PC-9 (cell line): ENCODE measurements at regions not wholly inside any gene's neighbourhood (a gene's known extent, or its start where the extent isn't known, plus 50 kb on each side); places are given as distances from the start of the nearest gene placed in this dataset.

Source experiments
- BruUV-seq: library from RNA; stranded (reverse); fragments of 400-500 nt; replicated peaks from 2 replicates; lab custom pipeline; 2021; lab: Mats Ljungman, UMichigan
- CTCF ChIA-PET: fragments of 300-600 bp; sonication (Branson Sonifier 250); formaldehyde crosslinking; loops from one replicate; lab custom pipeline; 2022; ENCODE audit warnings: antibody characterized with exemption; lab: Charles Lee
- POLR2A ChIA-PET: fragments of 300-600 bp; sonication (Branson Sonifier 250); formaldehyde crosslinking; loops from one replicate; lab custom pipeline; 2022; ENCODE audit warnings: antibody characterized with exemption; ENCODE audit not compliant: unreplicated experiment; lab: Charles Lee
- DNase-seq, 2 experiments: peaks; one replicate each; pipeline versions ENCODE4 v3.0.0 to v3.0.0-alpha.2; 2015 to 2022; ENCODE audit warnings: mixed read lengths in 1 of 2
- H2AFZ ChIP-seq: fragments of 200-600 bp; sonication (generic); 2 replicates; pipeline ENCODE4 v1.8.1; 2017; ENCODE audit warnings: antibody characterized with exemption
- H3F3A ChIP-seq: fragments of 200-600 bp; sonication (generic); 2 replicates; pipeline ENCODE4 v1.8.1; 2017; ENCODE audit warnings: antibody characterized with exemption, mild to moderate bottlenecking, low read depth; ENCODE audit not compliant: insufficient read depth
- H3K27ac ChIP-seq: fragments of 200-600 bp; sonication (generic); 2 replicates; pipeline ENCODE4 v1.6.1; 2016; ENCODE audit warnings: mixed run types
- H3K27me3 ChIP-seq: fragments of 200-600 bp; sonication (generic); 2 replicates; pipeline ENCODE4 v1.6.1; 2016; ENCODE audit warnings: low read depth, mixed run types; ENCODE audit not compliant: insufficient read depth
- H3K36me3 ChIP-seq: fragments of 200-600 bp; sonication (generic); 2 replicates; pipeline ENCODE4 v1.6.1; 2016; ENCODE audit warnings: low read depth, mixed run types
- H3K4me1 ChIP-seq: fragments of 200-600 bp; sonication (generic); replicated peaks from 2 replicates; pipeline ENCODE4 v1.6.1; 2016; ENCODE audit warnings: mixed run types; ENCODE audit not compliant: insufficient read depth
- H3K4me2 ChIP-seq: fragments of 200-600 bp; sonication (generic); 2 replicates; pipeline ENCODE4 v1.6.1; 2017; ENCODE audit warnings: mixed run types
- H3K4me3 ChIP-seq: fragments of 200-600 bp; sonication (generic); 2 replicates; pipeline ENCODE4 v1.6.1; 2016; ENCODE audit warnings: mixed run types
- H3K79me2 ChIP-seq: fragments of 200-600 bp; sonication (generic); 2 replicates; pipeline ENCODE4 v1.6.1; 2017; ENCODE audit warnings: low read depth, mixed run types
- H3K9me2 ChIP-seq: fragments of 200-600 bp; sonication (generic); 2 replicates; pipeline ENCODE4 v1.8.1; 2017; ENCODE audit warnings: mild to moderate bottlenecking; ENCODE audit not compliant: insufficient read depth
- H3K9me3 ChIP-seq: fragments of 200-600 bp; sonication (generic); 2 replicates; pipeline ENCODE4 v1.8.1; 2016; ENCODE audit warnings: low read depth; ENCODE audit not compliant: insufficient read depth
- H4K20me1 ChIP-seq: fragments of 200-600 bp; sonication (generic); 2 replicates; pipeline ENCODE4 v1.8.1; 2017; ENCODE audit not compliant: insufficient read depth
- CTCF ChIP-seq: fragments of 200-600 bp; sonication (generic); conservative IDR thresholded peaks from 2 replicates; pipeline ENCODE4 v1.6.1; 2017; ENCODE audit warnings: mixed run types, antibody characterized with exemption, mild to moderate bottlenecking, moderate library complexity
- EZH2 ChIP-seq: fragments of 200-600 bp; sonication (generic); IDR thresholded peaks from 2 replicates; pipeline ENCODE4 v1.8.0; 2017; ENCODE audit warnings: antibody characterized with exemption, low read depth
- intact Hi-C: fragments of 100-400 bp; cut with micrococcal nuclease; formaldehyde crosslinking; loops from one replicate; pipeline ENCODE4 v1.10.0; 2022; ENCODE audit not compliant: unreplicated experiment

- Histone ChIP-seq H3K27ac (no peak overlapping the region), H3K4me3 (no peak overlapping the region), H3K36me3 (no peaks in the 10 kb centered on the region), H2AFZ (no peak overlapping the region), H3K79me2 (no peaks in the 10 kb centered on the region), H4K20me1 (no peaks in the 10 kb centered on the region), H3K4me2 (no peak overlapping the region), H3K9me3 (no peaks in the 10 kb centered on the region), H3F3A (no peaks in the 10 kb centered on the region), H3K27me3 (no peaks in the 10 kb centered on the region), H3K4me1 (no peaks in the 10 kb centered on the region), H3K9me2 (no peaks in the 10 kb centered on the region)
- intact Hi-C loops: no loop called here
- ChIA-PET POLR2A (no interaction called here), CTCF (no interaction called here)
- no peak for TF ChIP-seq EZH2
- BruUV-seq: no TSS peak
- DNase-seq: no peak
Observed at GRCh38 chr9:108621991-108622855, 233.6 kb downstream of the ACTL7B start.

- no peak overlapping the region for H3K4me2 ChIP-seq
- H2AFZ ChIP-seq: no peak overlapping the region
- H3K4me3 ChIP-seq: no peak overlapping the region
- no peaks in the 10 kb centered on the region for H3K27me3 ChIP-seq
- no peaks in the 10 kb centered on the region for H3K9me3 ChIP-seq
- no peaks in the 10 kb centered on the region for H3K9me2 ChIP-seq
- no peak for DNase-seq
- no TSS peak for BruUV-seq
- POLR2A ChIA-PET: no interaction called here
- CTCF ChIA-PET: no interaction called here
- no peaks in the 10 kb centered on the region for H3K79me2 ChIP-seq
- no peaks in the 10 kb centered on the region for H3K36me3 ChIP-seq
- H3K4me1 ChIP-seq: no peaks in the 10 kb centered on the region
- no peak overlapping the region for H3K27ac ChIP-seq
- no peaks in the 10 kb centered on the region for H3F3A ChIP-seq
- intact Hi-C loops: no loop called here
- no peaks in the 10 kb centered on the region for H4K20me1 ChIP-seq
- TF ChIP-seq EZH2: no peak
- TF ChIP-seq CTCF: no peak
Observed at GRCh38 chr9:108620767-108621166, 235.0 kb downstream of the ACTL7B start.

- H3K79me2 ChIP-seq: no peaks in the 10 kb centered on the region
- H3K9me2 ChIP-seq: no peaks in the 10 kb centered on the region
- no peaks in the 10 kb centered on the region for H4K20me1 ChIP-seq
- H3K36me3 ChIP-seq: no peaks in the 10 kb centered on the region
- no peak overlapping the region for H3K27ac ChIP-seq
- ChIA-PET POLR2A (no interaction called here), CTCF (no interaction called here)
- DNase-seq: no peak
- H3K9me3 ChIP-seq: no peaks in the 10 kb centered on the region
- H3K4me1 ChIP-seq: no peaks in the 10 kb centered on the region
- H3F3A ChIP-seq: no peaks in the 10 kb centered on the region
- no peak overlapping the region for H3K4me2 ChIP-seq
- TF ChIP-seq CTCF: no peak
- TF ChIP-seq EZH2: no peak
- H2AFZ ChIP-seq: no peak overlapping the region
- no TSS peak for BruUV-seq
- H3K4me3 ChIP-seq: no peak overlapping the region
- H3K27me3 ChIP-seq: no peaks in the 10 kb centered on the region
- intact Hi-C loops: no loop called here
Observed at GRCh38 chr9:108618906-108619550, 236.8 kb downstream of the ACTL7B start.
